DND-41 (cell line): ENCODE measurements at regions not wholly inside any gene's neighbourhood (a gene's known extent, or its start where the extent isn't known, plus 50 kb on each side); places are given as distances from the start of the nearest gene placed in this dataset.

Experiments used
- ATAC-seq: fragments of 200-7000 bp; cut with Tn5 transposase; 3 replicates; pipeline ENCODE4 v1.9.1; 2021; ENCODE audit warnings: low read depth; ENCODE audit not compliant: insufficient read depth
- DNase-seq: peaks from one replicate; pipeline ENCODE4 v3.0.0-alpha.2; 2020
- H2AFZ ChIP-seq: 2 replicates; pipeline ENCODE4 v1.6.0; 2012; ENCODE audit warnings: low read depth, low read length
- H3K27ac ChIP-seq: 2 replicates; pipeline ENCODE4 v1.5.1; 2012; ENCODE audit warnings: low read length, inconsistent platforms
- H3K27me3 ChIP-seq: fragments of 200-600 bp; sonication (generic); 2 replicates; pipeline ENCODE4 v1.6.0; 2012; ENCODE audit warnings: low read length, mild to moderate bottlenecking, inconsistent platforms; ENCODE audit not compliant: insufficient read depth, poor library complexity
- H3K36me3 ChIP-seq: 2 replicates; pipeline ENCODE4 v1.5.1; 2012; ENCODE audit warnings: low read length, inconsistent platforms; ENCODE audit not compliant: insufficient read depth
- H3K4me1 ChIP-seq: 2 replicates; pipeline ENCODE4 v1.5.1; 2012; ENCODE audit warnings: mild to moderate bottlenecking, low read length; ENCODE audit not compliant: insufficient read depth
- H3K4me2 ChIP-seq: 2 replicates; pipeline ENCODE4 v1.6.0; 2012; ENCODE audit warnings: mild to moderate bottlenecking, moderate library complexity, low read length, inconsistent platforms; ENCODE audit not compliant: insufficient read depth
- H3K4me3 ChIP-seq, 2 experiments: fragments of 200-600 bp in 1 of 2; shearing (Covaris generic) in 1 of 2; 2 replicates each; pipeline ENCODE4 v1.5.1; 2012 to 2016; ENCODE audit warnings: inconsistent platforms in 2 of 2, low read length in 2 of 2, mild to moderate bottlenecking in 2 of 2, low read depth in 1 of 2, moderate library complexity in 1 of 2
- H3K79me2 ChIP-seq: 2 replicates; pipeline ENCODE4 v1.6.0; 2012; ENCODE audit warnings: low read length, inconsistent platforms; ENCODE audit not compliant: insufficient read depth
- H3K9ac ChIP-seq: 2 replicates; pipeline ENCODE4 v1.6.0; 2012; ENCODE audit warnings: low read depth, mild to moderate bottlenecking, inconsistent platforms, low read length, moderate library complexity
- H3K9me3 ChIP-seq: 2 replicates; pipeline ENCODE4 v1.5.1; 2012; ENCODE audit warnings: low read length, moderate library complexity, mild to moderate bottlenecking, inconsistent platforms; ENCODE audit not compliant: insufficient read depth, severe bottlenecking
- H4K20me1 ChIP-seq: 2 replicates; pipeline ENCODE4 v1.6.0; 2012; ENCODE audit warnings: low read length; ENCODE audit not compliant: insufficient read depth
- EZH2 ChIP-seq: IDR thresholded peaks from 3 replicates; pipeline ENCODE4 v1.6.1; 2012; ENCODE audit warnings: borderline replicate concordance, low read depth, mild to moderate bottlenecking, moderate library complexity, low read length, inconsistent platforms; ENCODE audit not compliant: severe bottlenecking
- TF ChIP-seq, protein P1 (sequence below): IDR thresholded peaks from 2 replicates; pipeline ENCODE4 v1.5.1; 2012; ENCODE audit warnings: borderline replicate concordance, low read length, moderate library complexity, mild to moderate bottlenecking; ENCODE audit not compliant: poor library complexity, severe bottlenecking; ENCODE audit errors: extremely low read depth

DNA sequence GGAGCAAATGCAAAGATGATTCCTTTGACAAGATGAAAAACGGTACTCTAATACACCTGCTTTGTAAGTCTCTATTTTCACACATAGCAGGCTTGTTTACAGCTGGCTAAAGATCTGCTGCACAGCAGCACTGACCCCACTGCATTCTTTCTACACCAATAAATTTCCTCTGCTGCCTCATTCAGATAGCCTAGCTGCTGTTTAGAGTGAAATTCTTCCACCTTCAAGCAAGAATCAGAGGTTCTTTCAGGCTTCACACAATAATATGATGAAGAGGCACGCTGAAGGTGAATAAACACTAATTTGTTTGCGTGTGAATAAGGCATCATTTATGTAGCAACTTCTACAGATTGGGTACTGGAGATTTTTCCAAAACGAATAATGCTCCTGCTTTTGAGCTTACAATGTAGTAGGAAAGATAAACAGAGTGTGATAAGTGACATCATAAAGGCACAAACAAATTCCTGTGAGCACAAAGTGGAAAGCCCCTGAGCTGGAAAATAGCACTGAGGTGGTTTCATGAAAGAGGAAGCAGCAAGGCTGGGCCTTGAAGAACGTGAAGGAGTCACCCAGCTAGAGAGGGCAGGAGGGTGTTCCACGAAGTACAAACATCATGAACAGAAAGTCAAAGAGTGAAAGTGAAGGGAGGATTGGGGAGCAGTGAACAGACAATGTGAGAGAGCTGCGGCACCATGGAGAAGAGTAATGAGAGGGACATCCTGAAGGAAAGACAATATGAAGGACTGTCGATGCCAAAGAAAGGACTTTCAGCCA lies 543.4 kb downstream of the CD83 start:
- Histone ChIP-seq H3K4me1 (peaks cover 80% of the 10 kb centered on the region), H2AFZ (no peak overlapping the region), H3K27ac (peak overlapping the region; percentile 63), H3K4me3 (no peak overlapping the region), H3K79me2 (no peaks in the 10 kb centered on the region), H3K27me3 (no peaks in the 10 kb centered on the region), H3K9me3 (no peaks in the 10 kb centered on the region), H3K4me2 (no peak overlapping the region), H4K20me1 (no peaks in the 10 kb centered on the region), H3K9ac (no peak overlapping the region), H3K36me3 (no peaks in the 10 kb centered on the region)
- TF ChIP-seq EZH2: no peak
- TF ChIP-seq, protein P1, sequence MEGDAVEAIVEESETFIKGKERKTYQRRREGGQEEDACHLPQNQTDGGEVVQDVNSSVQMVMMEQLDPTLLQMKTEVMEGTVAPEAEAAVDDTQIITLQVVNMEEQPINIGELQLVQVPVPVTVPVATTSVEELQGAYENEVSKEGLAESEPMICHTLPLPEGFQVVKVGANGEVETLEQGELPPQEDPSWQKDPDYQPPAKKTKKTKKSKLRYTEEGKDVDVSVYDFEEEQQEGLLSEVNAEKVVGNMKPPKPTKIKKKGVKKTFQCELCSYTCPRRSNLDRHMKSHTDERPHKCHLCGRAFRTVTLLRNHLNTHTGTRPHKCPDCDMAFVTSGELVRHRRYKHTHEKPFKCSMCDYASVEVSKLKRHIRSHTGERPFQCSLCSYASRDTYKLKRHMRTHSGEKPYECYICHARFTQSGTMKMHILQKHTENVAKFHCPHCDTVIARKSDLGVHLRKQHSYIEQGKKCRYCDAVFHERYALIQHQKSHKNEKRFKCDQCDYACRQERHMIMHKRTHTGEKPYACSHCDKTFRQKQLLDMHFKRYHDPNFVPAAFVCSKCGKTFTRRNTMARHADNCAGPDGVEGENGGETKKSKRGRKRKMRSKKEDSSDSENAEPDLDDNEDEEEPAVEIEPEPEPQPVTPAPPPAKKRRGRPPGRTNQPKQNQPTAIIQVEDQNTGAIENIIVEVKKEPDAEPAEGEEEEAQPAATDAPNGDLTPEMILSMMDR: no peak
- ATAC-seq: peak; percentile 36; the same call in 2 of the 3 replicates
- peak; percentile 20 for DNase-seq

DNA sequence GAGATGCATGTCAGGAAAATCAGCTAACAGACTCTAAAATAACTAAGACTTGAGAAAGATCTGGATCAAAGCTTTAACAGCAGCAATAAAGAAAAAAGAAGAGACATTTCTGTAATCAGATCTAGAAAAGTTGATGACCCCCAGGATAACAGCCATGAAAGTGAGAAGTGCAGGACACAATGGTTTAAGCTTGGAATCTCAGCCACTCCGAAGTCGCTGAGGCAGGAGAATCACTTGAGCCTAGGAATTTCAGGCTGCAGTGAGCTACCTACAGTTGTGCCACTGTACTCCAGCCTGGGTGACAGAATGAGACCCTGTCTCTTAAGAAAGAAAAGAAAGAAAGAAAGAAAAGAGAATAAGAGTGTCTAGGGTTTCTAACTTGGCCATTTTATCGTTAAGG lies 544.1 kb downstream of the CD83 start:
- ATAC-seq (no peak), DNase-seq (no peak)
- H2AFZ ChIP-seq: no peak overlapping the region
- H3K4me3 ChIP-seq: no peak overlapping the region
- no peaks in the 10 kb centered on the region for H3K9me3 ChIP-seq
- no peaks in the 10 kb centered on the region for H3K27me3 ChIP-seq
- H3K4me2 ChIP-seq: no peak overlapping the region
- no peak overlapping the region for H3K9ac ChIP-seq
- H3K27ac ChIP-seq: peak overlapping the region; percentile 63; the same call in 1 of the 2 replicates
- H4K20me1 ChIP-seq: no peaks in the 10 kb centered on the region
- TF ChIP-seq, protein P1: no peak
- no peak for TF ChIP-seq EZH2
- H3K4me1 ChIP-seq: peaks cover 74% of the 10 kb centered on the region
- H3K79me2 ChIP-seq: no peaks in the 10 kb centered on the region
- H3K36me3 ChIP-seq: no peaks in the 10 kb centered on the region

DNA sequence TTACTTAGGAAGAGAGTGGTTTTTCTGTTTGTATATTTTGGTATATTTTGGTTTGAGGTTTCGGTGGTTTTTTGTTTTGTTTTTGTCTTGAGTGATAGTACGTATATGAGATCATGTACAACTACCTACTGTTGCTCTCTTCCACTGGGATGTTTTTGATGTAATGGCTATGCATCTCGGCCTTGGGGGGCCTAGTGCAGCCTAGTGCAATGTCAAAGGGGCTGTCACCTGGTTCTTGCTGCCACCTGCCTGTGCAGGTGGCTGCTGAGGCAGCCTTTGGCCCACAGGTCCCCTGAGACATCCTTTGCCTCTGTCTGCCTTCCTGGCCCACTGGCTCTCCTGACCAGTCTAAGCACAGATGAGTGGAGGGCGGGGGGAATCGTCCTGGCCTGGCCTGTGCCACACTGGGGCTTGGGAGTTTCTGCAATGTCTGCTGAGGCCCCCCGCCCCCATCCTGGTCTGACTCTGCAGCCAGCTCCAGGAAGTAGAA lies 546.6 kb downstream of the CD83 start:
- DNase-seq (peak; percentile 54), ATAC-seq (peak; percentile 87)
- no peaks in the 10 kb centered on the region for H3K79me2 ChIP-seq
- no peaks in the 10 kb centered on the region for H3K36me3 ChIP-seq
- H3K4me1 ChIP-seq: peaks cover 58% of the 10 kb centered on the region
- H4K20me1 ChIP-seq: no peaks in the 10 kb centered on the region
- no peak overlapping the region for H2AFZ ChIP-seq
- no peak overlapping the region for H3K4me3 ChIP-seq
- H3K27me3 ChIP-seq: no peaks in the 10 kb centered on the region
- TF ChIP-seq, protein P1: peak; percentile 35
- no peak for TF ChIP-seq EZH2
- no peaks in the 10 kb centered on the region for H3K9me3 ChIP-seq
- peak overlapping the region; percentile 25 for H3K4me2 ChIP-seq
- H3K27ac ChIP-seq: peak overlapping the region; percentile 82
- H3K9ac ChIP-seq: peak overlapping the region; percentile 37
